ENCODE measurements at regions not wholly inside any gene's neighbourhood (a gene's known extent, or its start where the extent isn't known, plus 50 kb on each side); places are given as distances from the start of the nearest gene placed in this dataset.

DNA sequence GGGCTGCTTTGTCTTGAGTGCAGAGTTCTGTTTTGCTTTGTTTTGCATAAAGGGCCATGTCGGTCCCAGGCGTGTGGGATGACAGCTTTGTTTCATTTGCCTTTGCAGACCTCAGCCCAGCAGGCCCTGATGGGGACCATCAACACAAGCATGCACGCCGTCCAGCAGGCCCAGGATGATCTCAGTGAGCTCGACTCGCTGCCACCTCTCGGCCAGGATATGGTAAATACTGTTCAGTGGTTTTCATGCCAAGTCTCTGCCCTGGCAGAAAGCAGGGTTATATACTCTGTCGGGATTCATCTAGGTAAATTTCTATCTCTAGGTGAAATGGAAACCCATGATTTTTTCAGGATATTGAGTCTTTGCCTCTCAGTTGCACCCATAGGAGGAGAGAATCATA is 343.9 kb upstream of the TPM1 start:
- Mint-ChIP-seq H3K4me3 (ENCODE audit: unreplicated experiment) (no peak overlapping the region), H3K27ac (ENCODE audit: unreplicated experiment) (no peak overlapping the region), H3K9me3 (ENCODE audit: low read depth) (no peaks in the 10 kb centered on the region), H3K4me1 (ENCODE audit: low read depth) (no peaks in the 10 kb centered on the region), H3K27me3 (ENCODE audit: low read depth) (no peaks in the 10 kb centered on the region), H3K36me3 (ENCODE audit: low read depth) (peaks cover 16% of the 10 kb centered on the region)
- no peak for TF ChIP-seq CTCF (IDR thresholded peaks at IDR 0.05)
- DNase-seq (ENCODE audit: low spot score) = no peak

- no peak for DNase-seq (ENCODE audit: low spot score)
- peak; percentile 39 for TF ChIP-seq CTCF (IDR thresholded peaks at IDR 0.05)
- Mint-ChIP-seq H3K27me3 (ENCODE audit: low read depth) (no peaks in the 10 kb centered on the region), H3K27ac (ENCODE audit: unreplicated experiment) (no peak overlapping the region), H3K9me3 (ENCODE audit: low read depth) (no peaks in the 10 kb centered on the region), H3K4me3 (ENCODE audit: unreplicated experiment) (no peak overlapping the region), H3K36me3 (ENCODE audit: low read depth) (peaks cover 14% of the 10 kb centered on the region), H3K4me1 (ENCODE audit: low read depth) (no peaks in the 10 kb centered on the region)
Measured at GRCh38 chr15:62706317-62706716, 336.2 kb upstream of the TPM1 start.

- Mint-ChIP-seq H3K27ac (ENCODE audit: unreplicated experiment) (no peak overlapping the region), H3K9me3 (ENCODE audit: low read depth) (no peaks in the 10 kb centered on the region), H3K4me3 (ENCODE audit: unreplicated experiment) (no peak overlapping the region), H3K36me3 (ENCODE audit: low read depth) (peaks cover 8% of the 10 kb centered on the region), H3K27me3 (ENCODE audit: low read depth) (no peaks in the 10 kb centered on the region), H3K4me1 (ENCODE audit: low read depth) (no peaks in the 10 kb centered on the region)
- no peak for TF ChIP-seq CTCF (IDR thresholded peaks at IDR 0.05)
- DNase-seq (ENCODE audit: low spot score) = no peak
Measured at GRCh38 chr15:62708470-62708869, 334.1 kb upstream of the TPM1 start.

GRCh38 chr15:62709261-62709660 is 333.3 kb upstream of the TPM1 start:
- Mint-ChIP-seq H3K9me3 (ENCODE audit: low read depth) (no peaks in the 10 kb centered on the region), H3K4me1 (ENCODE audit: low read depth) (no peaks in the 10 kb centered on the region), H3K27me3 (ENCODE audit: low read depth) (no peaks in the 10 kb centered on the region)

DNA sequence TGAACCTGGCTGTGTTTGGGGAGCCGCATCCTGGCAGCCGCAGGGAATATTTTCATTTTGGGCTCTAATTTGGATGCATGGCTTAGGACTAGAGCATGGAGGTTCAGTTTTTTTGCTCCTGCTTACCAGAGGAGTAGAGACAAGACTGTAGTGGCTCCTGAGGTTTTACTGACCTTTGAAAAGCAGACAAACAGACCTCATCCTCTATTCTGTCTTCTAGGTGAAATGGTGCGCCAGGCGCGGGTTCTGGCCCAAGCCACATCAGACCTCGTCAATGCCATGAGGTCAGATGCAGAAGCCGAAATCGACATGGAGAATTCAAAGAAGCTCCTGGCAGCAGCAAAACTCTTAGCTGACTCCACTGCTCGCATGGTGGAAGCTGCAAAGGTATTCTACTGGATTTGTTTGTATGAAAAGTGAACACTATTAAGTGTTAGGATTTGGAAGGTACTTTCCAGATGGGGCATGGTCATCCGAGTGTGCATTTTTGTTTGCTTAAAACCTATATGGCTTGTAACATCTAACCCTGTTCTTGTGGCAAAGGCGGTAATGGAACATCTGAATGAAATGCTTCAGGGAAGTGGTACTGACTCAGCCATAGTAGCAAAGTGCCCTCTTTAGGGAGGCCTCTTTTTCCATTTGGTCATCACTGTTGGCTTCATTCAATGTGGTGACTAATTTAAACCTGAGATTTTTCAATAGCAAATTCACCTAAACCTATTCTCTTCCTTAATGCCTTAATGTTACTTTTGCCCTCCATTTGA is 330.7 kb upstream of the TPM1 start:
- DNase-seq (ENCODE audit: low spot score) = no peak
- H3K4me1 Mint-ChIP-seq (ENCODE audit: low read depth) = no peaks in the 10 kb centered on the region
- no peak overlapping the region for H3K27ac Mint-ChIP-seq (ENCODE audit: unreplicated experiment)
- H3K9me3 Mint-ChIP-seq (ENCODE audit: low read depth) = no peaks in the 10 kb centered on the region
- H3K36me3 Mint-ChIP-seq (ENCODE audit: low read depth) = peaks cover 5% of the 10 kb centered on the region
- H3K27me3 Mint-ChIP-seq (ENCODE audit: low read depth) = no peaks in the 10 kb centered on the region
- no peak overlapping the region for H3K4me3 Mint-ChIP-seq (ENCODE audit: unreplicated experiment)
- no peak for TF ChIP-seq CTCF (IDR thresholded peaks at IDR 0.05)

More at GRCh38 chr15:62709261-62709660, 333.3 kb upstream of the TPM1 start:
- Mint-ChIP-seq H3K4me3 (ENCODE audit: unreplicated experiment) (no peak overlapping the region), H3K36me3 (ENCODE audit: low read depth) (peaks cover 6% of the 10 kb centered on the region), H3K27ac (ENCODE audit: unreplicated experiment) (no peak overlapping the region)
- DNase-seq (ENCODE audit: low spot score) = no peak
- TF ChIP-seq CTCF (IDR thresholded peaks at IDR 0.05) = no peak

All from chondrocyte (in vitro differentiated cells).